WTC11 (cell line): ENCODE measurements at regions not wholly inside any gene's neighbourhood (a gene's known extent, or its start where the extent isn't known, plus 50 kb on each side); places are given as distances from the start of the nearest gene placed in this dataset.

ENCODE experiments used
- ATAC-seq: fragments of 200-7000 bp; cut with Tn5 transposase; 2 replicates; pipeline ENCODE4 v1.10.0; 2021; ENCODE audit warnings: mild to moderate bottlenecking, moderate library complexity
- CTCF ChIA-PET: fragments of 300-600 bp; sonication (Branson Sonifier 250); formaldehyde crosslinking; loops from one replicate; lab custom pipeline; 2021; ENCODE audit warnings: antibody characterized with exemption; lab: Charles Lee
- POLR2A ChIA-PET: fragments of 350-600 bp; sonication (Branson Sonifier 250); formaldehyde crosslinking; loops from one replicate; lab custom pipeline; 2021; ENCODE audit warnings: antibody characterized with exemption; lab: Charles Lee
- DNase-seq: peaks from one replicate; pipeline ENCODE4 v3.0.0; 2021; ENCODE audit warnings: low spot score
- H3K27ac Mint-ChIP-seq: 2 replicates; pipeline ENCODE4 v1.8.0; 2021; ENCODE audit warnings: mixed read lengths
- H3K27me3 Mint-ChIP-seq: 2 replicates; pipeline ENCODE4 v1.8.0; 2021; ENCODE audit warnings: low read depth, mild to moderate bottlenecking, moderate library complexity, mixed read lengths
- H3K36me3 Mint-ChIP-seq: 2 replicates; pipeline ENCODE4 v1.8.0; 2021; ENCODE audit warnings: mixed read lengths
- H3K4me1 Mint-ChIP-seq: 2 replicates; pipeline ENCODE4 v1.8.0; 2022; ENCODE audit warnings: mixed read lengths
- H3K4me3 Mint-ChIP-seq: 2 replicates; pipeline ENCODE4 v1.8.0; 2021; ENCODE audit warnings: mild to moderate bottlenecking, moderate library complexity, mixed read lengths
- H3K9me3 Mint-ChIP-seq: 2 replicates; pipeline ENCODE4 v1.8.0; 2021; ENCODE audit warnings: mixed read lengths
- AFF4 ChIP-seq: sonication (generic); formaldehyde crosslinking; IDR thresholded peaks from 2 replicates; pipeline ENCODE4 v1.8.1; 2023; ENCODE audit warnings: mild to moderate bottlenecking, missing genetic modification reagents, borderline replicate concordance
- ATF2 ChIP-seq: sonication (generic); formaldehyde crosslinking; IDR thresholded peaks from 2 replicates; pipeline ENCODE4 v1.8.1; 2022; ENCODE audit warnings: low read depth, missing genetic modification reagents, borderline replicate concordance
- CDX4 ChIP-seq: fragments of 250-450 bp; sonication (Bioruptor Pico); IDR thresholded peaks from 2 replicates; pipeline ENCODE4 v1.9.0; 2021; ENCODE audit warnings: moderate library complexity, mild to moderate bottlenecking, inconsistent platforms, borderline replicate concordance
- E2F5 ChIP-seq: sonication (generic); formaldehyde crosslinking; IDR thresholded peaks from 2 replicates; pipeline ENCODE4 v1.8.1; 2022; ENCODE audit warnings: mild to moderate bottlenecking, moderate library complexity, missing genetic modification reagents
- ERG ChIP-seq: fragments of 250-450 bp; sonication (Bioruptor Pico); IDR thresholded peaks from 2 replicates; pipeline ENCODE4 v1.8.0; 2021; ENCODE audit warnings: mild to moderate bottlenecking
- FOXP1 ChIP-seq: sonication (generic); formaldehyde crosslinking; IDR thresholded peaks from 2 replicates; pipeline ENCODE4 v1.8.0; 2022; ENCODE audit warnings: missing genetic modification reagents, mild to moderate bottlenecking, moderate library complexity, borderline replicate concordance
- JAZF1 ChIP-seq: fragments of 250-450 bp; sonication (Bioruptor Pico); IDR thresholded peaks from 2 replicates; pipeline ENCODE4 v1.9.0; 2021; ENCODE audit warnings: moderate library complexity, mild to moderate bottlenecking, inconsistent platforms
- JUN ChIP-seq: sonication (generic); formaldehyde crosslinking; IDR thresholded peaks from 2 replicates; pipeline ENCODE4 v1.8.0; 2023; ENCODE audit warnings: mild to moderate bottlenecking, missing genetic modification reagents
- MXD4 ChIP-seq: fragments of 250-450 bp; sonication (Bioruptor Pico); IDR thresholded peaks from 2 replicates; pipeline ENCODE4 v1.8.0; 2021; ENCODE audit warnings: mild to moderate bottlenecking, moderate library complexity, borderline replicate concordance
- NFYB ChIP-seq: sonication (generic); formaldehyde crosslinking; conservative IDR thresholded peaks from 2 replicates; pipeline ENCODE4 v1.8.0; 2022; ENCODE audit warnings: low read depth, missing genetic modification reagents
- NR1H2 ChIP-seq: sonication (generic); formaldehyde crosslinking; IDR thresholded peaks from 2 replicates; pipeline ENCODE4 v1.9.0; 2021; ENCODE audit warnings: mild to moderate bottlenecking, moderate library complexity, missing genetic modification reagents
- RELA ChIP-seq: sonication (generic); formaldehyde crosslinking; IDR thresholded peaks from 2 replicates; pipeline ENCODE4 v1.8.1; 2022; ENCODE audit warnings: missing genetic modification reagents, mild to moderate bottlenecking, borderline replicate concordance
- TCF7 ChIP-seq: sonication (generic); formaldehyde crosslinking; IDR thresholded peaks from 2 replicates; pipeline ENCODE4 v1.8.0; 2022; ENCODE audit warnings: mild to moderate bottlenecking, low read depth, missing genetic modification reagents, moderate library complexity
- TEAD1 ChIP-seq: sonication (generic); formaldehyde crosslinking; IDR thresholded peaks from 2 replicates; pipeline ENCODE4 v1.8.0; 2022; ENCODE audit warnings: mild to moderate bottlenecking, missing genetic modification reagents
- USF1 ChIP-seq: sonication (generic); formaldehyde crosslinking; IDR thresholded peaks from 2 replicates; pipeline ENCODE4 v1.8.0; 2022; ENCODE audit warnings: mild to moderate bottlenecking, missing genetic modification reagents
- ZNF121 ChIP-seq: sonication (generic); formaldehyde crosslinking; IDR thresholded peaks from 2 replicates; pipeline ENCODE4 v1.8.0; 2023; ENCODE audit warnings: missing genetic modification reagents
- ZNF232 ChIP-seq: sonication (generic); formaldehyde crosslinking; IDR thresholded peaks from 2 replicates; pipeline ENCODE4 v1.8.0; 2022; ENCODE audit warnings: mild to moderate bottlenecking, missing genetic modification reagents
- ZNF396 ChIP-seq: fragments of 250-450 bp; sonication (Bioruptor Pico); IDR thresholded peaks from 2 replicates; pipeline ENCODE4 v1.8.0; 2021; ENCODE audit warnings: mild to moderate bottlenecking, moderate library complexity, borderline replicate concordance
- ZNF416 ChIP-seq: fragments of 250-450 bp; sonication (Bioruptor Pico); IDR thresholded peaks from 2 replicates; pipeline ENCODE4 v1.9.0; 2021; ENCODE audit warnings: mild to moderate bottlenecking, inconsistent platforms

GRCh38 chrX:21155916-21156315, 218.3 kb upstream of the CNKSR2 start:
- no peak overlapping the region for H3K27ac Mint-ChIP-seq
- ChIA-PET CTCF (no interaction called here), POLR2A (no interaction called here)
- no peak for ATAC-seq
- TF ChIP-seq ZNF121 (CRISPR knock-in tag) (no peak), ZNF416 (CRISPR knock-in tag) (no peak), JUN (CRISPR knock-in tag) (no peak), E2F5 (CRISPR knock-in tag) (no peak), TCF7 (no peak), JAZF1 (CRISPR knock-in tag) (no peak), MXD4 (no peak), USF1 (no peak), TEAD1 (CRISPR knock-in tag) (no peak), AFF4 (CRISPR knock-in tag) (no peak), ZNF396 (CRISPR knock-in tag) (no peak), CDX4 (CRISPR knock-in tag) (no peak), ZNF232 (CRISPR knock-in tag) (no peak), FOXP1 (CRISPR knock-in tag) (no peak)
- peaks cover 18% of the 10 kb centered on the region for H3K4me1 Mint-ChIP-seq
- no peaks in the 10 kb centered on the region; the same call in 1 of the 2 replicates for H3K27me3 Mint-ChIP-seq
- no peaks in the 10 kb centered on the region for H3K36me3 Mint-ChIP-seq
- no peak overlapping the region for H3K4me3 Mint-ChIP-seq
- H3K9me3 Mint-ChIP-seq = no peaks in the 10 kb centered on the region
- DNase-seq = no peak

GRCh38 chrX:21156632-21157031, 217.6 kb upstream of the CNKSR2 start:
- H3K9me3 Mint-ChIP-seq = no peaks in the 10 kb centered on the region
- H3K27me3 Mint-ChIP-seq = no peaks in the 10 kb centered on the region; the same call in 1 of the 2 replicates
- no peak for ATAC-seq
- H3K4me1 Mint-ChIP-seq = peaks cover 18% of the 10 kb centered on the region
- no peak for DNase-seq
- CTCF ChIA-PET = no interaction called here
- no peak overlapping the region for H3K27ac Mint-ChIP-seq
- H3K36me3 Mint-ChIP-seq = no peaks in the 10 kb centered on the region
- POLR2A ChIA-PET = no interaction called here
- TF ChIP-seq ZNF396 (CRISPR knock-in tag) (no peak), JUN (CRISPR knock-in tag) (no peak), NFYB (CRISPR knock-in tag) (no peak), ATF2 (no peak), FOXP1 (CRISPR knock-in tag) (no peak), NR1H2 (no peak), RELA (CRISPR knock-in tag) (no peak), AFF4 (CRISPR knock-in tag) (no peak), ERG (CRISPR knock-in tag) (no peak), ZNF416 (CRISPR knock-in tag) (no peak)
- TF ChIP-seq, all 79 proteins: peak for 0
- H3K4me3 Mint-ChIP-seq = no peak overlapping the region
